CD4-positive, alpha-beta T cell treated with Interleukin-6 at 100 ng/mL for 8 hours (primary cell): ENCODE measurements at regions not wholly inside any gene's neighbourhood (a gene's known extent, or its start where the extent isn't known, plus 50 kb on each side); places are given as distances from the start of the nearest gene placed in this dataset.
"Not testable (repeated sequence)": the region's sequence is repeated elsewhere in the genome, so short reads cannot be mapped to it uniquely, and the experiment has no call there.

Source experiments
- DNase-seq: peaks from one replicate; pipeline ENCODE4 v3.0.0-alpha.2; 2020; ENCODE audit warnings: mixed read lengths, low spot score

DNA sequence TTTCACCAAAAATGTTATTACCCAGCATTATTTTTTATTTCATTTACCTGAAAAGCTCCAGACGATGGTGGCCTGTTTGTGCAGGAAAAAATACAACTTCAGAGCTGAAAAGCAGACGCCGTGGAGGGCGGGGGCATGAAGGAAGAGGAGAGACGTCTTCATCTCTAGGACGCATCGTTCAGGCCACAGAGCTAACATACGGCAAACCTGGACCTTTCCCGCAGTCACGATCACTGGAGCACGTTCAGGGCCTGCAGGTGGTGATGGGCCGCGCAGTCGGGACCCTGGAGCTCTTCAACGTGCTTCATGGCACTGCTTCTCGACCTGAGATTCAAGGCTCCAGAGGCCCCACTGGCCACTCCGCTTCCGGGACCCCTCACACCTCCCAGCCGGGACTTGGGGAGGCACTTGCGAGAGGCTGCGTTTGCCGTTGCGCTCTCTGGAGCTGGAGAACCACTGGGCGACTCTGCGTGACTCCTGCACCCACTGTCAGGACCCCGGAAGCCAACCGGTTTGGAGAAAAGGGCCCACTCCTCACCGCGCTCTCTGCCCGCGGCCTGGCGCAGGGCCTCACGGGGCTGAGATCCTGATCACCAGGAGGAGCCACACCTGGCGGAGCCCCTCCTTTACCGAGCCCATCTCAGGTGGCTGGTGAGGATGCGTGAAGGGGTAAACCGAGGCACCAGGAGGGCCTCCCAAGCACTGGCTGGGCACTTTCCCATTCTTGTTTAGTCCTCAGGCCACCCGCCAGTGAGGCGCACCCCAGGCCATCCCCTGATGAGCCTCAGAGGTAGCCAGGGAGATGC, 164.4 kb upstream of the AFDN start:
- no peak for DNase-seq

DNA sequence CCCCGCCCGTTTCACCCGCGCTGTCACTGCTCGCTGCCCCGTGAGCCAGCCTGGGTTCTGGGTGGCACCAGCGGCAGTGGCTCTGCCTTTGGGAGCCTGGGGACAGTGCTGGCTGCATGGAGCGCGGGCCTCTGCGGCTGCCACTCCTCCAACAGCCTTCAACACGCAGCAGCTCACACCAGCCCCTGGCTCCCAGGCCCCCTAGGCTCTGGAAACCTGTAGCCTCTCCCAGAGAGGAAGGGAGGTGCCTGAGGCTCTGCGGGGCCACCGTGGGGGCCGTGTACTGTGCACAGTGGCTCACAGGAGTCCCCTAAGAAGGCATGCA, 163.9 kb upstream of the AFDN start:
- no peak for DNase-seq

DNA sequence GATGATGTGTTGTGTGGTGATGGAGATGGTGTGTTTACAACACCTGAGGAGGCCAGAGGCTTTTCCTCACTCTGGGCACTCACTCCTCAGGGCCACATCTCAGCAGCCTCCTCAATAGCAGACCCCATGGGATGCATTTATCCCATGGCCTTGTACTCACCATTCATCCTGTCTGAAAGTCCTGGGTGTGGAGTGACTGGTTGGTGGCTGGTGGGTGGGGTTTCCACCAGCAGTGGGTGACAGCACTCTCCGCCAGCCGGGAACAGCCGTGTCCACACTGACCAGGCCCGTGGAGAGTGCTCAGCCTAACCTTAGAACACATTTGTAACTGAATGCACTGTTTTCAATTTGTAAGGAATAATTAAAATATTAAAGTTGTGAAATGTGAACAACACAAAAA, 163.4 kb upstream of the AFDN start:
- DNase-seq: no peak

DNA sequence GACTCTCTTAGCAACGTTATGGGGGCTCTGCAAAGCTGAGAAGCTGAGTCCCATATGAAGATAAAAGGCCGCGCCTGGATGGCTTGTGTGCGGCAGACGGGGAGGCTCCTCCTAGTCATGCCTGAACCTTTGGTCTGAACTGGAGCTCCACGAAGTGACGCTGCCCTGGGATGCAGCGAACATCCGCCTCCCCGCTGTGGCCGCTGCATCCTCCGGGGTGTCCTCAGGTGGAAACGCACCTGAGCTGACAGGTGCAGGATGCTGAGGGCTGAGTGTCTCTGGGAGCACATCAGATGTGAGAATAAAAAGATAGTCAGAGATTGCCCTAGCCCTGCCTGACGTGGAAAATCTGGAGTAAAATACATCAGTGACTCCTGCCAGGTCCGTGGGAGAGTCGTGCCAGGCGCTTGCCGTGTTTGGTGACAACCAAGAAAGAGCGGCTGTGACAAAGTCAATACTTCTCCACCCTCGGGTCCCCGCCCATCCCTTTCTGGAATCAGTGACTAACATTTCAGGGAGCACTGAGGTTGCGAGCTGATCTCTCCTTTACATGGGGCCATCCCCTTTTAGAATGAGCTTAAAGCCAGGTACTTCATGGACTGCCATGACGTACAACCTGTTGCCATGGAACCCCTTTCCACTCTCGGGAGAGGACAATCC, 162.8 kb upstream of the AFDN start:
- DNase-seq: no peak

DNA sequence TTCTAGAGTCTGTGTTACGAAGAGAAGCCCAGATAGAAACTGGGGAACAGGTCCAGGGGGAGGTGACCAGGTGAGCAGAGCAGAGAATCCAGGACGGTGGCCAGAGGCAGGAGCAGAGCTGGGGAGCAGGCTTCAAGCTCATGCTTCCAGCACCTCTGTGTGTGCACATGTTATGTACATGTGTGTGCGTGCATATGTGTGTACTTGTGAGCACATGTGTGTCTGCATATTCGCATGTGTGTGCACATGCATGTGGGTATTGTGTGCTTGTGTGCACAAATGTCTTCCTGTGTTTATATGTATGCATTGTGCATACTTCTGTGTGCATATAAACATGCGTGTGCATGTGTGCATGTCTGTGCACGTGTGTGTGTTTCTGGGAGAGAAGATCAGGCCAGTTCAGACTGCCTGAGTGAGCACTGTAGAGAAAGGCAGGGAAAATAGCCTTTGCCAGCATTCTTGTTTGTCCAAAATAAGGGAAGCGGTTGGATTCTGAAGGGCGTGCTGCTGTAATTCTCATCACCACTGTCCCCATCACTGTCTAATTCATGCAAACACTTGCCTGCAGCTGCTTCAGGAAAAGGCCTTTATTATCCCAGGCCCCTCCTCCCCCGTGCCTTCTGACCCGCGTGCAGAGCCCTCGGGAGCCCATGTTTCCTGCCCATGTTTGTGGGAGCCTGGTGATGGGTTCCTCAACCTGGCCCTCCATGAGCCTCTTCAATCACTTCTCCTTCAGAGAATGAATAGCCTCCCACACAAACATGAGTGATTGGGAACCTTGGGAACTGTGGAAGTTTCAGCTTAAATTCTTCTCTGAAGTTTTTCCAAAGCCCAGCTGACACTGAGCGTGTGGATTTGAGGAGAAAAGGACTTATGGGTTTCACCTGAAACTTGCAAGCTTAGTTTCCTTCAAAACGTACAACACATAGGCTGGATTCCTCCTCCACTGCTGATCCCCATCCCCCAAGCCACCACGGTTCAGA, 161.7 kb upstream of the AFDN start:
- DNase-seq: no peak

- DNase-seq: no peak
These were observed 160.9 kb upstream of the AFDN start for GRCh38 chr6:167665698-167666330.

DNA sequence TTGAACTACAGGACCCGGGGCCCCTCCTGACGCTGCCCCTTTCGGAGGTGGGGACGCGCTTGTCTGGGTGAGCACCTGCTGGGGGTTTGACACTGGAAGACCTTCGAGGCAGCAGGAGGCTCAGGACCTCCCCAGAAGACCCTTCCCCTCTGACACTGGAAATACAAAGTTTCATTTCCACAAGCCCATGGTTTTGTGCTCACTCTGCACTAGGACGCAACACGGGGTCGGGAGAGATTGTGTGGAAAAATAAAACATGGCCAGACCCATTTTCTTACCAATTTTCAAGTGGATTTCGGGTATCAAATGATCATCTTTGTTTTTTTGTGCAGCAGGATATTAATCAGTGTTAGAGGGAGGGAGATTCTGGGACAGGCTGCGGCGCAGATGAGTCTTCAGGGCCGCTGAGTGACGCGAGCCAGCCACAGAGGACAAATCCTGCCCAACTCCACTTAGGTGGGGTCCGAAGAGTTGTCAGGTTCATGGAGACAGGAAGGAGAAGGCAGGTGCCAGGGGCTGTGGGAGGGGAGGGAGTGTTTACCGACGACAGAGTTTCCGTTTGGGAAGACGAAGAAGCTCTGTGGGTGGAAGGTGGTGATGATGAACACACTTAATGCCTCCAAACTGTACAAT, 160.0 kb upstream of the AFDN start:
- no peak for DNase-seq

DNA sequence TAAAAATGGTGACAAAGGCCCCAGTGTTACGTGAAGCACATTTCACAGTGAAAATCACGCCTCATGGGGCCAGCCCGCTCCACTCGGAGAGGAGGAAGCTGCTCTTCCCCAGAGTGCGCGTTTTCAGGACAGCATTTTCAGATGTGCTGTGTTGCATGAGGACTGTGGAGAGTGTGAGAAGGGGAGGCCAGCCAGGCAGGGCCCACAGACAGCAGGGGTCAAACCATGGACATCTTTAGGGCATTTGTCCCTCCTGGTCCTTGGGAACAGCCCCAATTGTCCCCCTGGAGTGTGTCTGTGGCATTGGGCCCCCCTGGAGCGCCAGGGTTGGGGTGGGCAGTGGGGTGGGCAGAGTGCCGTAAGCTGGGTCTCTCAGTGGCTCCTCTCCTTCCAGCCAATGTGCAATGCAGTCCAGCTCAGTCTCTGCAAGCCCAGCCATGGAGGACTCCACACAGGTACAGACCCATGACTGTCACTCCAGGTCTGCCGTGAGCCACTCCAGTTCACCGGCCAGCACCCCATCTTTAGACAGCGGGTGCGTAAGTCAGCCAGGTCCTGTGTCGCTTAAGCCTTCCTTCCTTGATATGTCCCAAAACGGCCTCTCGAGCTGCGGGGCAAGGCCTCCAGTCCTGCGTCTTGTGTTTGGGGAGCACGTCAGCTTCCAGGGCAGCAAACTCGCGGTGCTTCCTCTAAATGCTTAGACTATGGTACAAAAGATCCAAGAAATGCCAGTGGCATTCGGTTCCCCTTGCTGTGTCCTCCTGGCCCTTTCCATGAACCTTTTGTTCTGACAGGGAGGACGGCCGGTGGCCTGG, 159.3 kb upstream of the AFDN start:
- no peak for DNase-seq

DNA sequence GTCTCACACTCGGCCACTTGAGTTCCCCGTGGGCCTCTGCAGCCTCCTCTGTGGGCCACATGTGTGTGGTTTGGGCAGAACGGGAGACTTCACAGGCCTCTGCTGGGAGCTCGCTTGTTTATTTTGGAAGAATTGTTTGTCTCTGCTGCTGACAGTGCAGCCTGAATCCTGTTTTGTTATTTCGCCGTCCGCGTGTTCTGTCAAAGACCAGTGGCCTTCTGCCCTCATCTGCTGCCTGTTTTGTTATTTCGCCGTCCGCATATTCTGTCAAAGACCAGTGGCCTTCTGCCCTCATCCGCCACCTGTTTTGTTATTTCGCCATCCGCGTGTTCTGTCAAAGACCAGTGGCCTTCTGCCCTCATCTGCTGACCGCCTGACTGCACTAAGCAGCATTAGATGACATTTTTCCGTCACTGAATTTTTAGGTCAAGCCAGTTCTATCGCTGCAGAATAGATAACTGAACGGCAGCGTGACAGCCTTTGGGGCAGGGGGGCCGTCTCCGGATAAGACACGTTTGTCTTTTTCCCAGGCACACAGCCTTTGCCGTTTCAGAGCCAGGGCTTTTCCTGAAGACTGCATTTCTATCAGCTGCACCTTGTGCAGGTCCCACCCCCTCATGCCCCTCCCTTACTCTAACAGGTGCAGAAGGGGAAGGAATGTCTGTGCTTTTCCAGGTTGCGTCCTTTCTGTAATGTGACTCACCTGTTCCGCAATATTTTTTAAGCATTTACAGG, 158.5 kb upstream of the AFDN start:
- DNase-seq: no peak

DNA sequence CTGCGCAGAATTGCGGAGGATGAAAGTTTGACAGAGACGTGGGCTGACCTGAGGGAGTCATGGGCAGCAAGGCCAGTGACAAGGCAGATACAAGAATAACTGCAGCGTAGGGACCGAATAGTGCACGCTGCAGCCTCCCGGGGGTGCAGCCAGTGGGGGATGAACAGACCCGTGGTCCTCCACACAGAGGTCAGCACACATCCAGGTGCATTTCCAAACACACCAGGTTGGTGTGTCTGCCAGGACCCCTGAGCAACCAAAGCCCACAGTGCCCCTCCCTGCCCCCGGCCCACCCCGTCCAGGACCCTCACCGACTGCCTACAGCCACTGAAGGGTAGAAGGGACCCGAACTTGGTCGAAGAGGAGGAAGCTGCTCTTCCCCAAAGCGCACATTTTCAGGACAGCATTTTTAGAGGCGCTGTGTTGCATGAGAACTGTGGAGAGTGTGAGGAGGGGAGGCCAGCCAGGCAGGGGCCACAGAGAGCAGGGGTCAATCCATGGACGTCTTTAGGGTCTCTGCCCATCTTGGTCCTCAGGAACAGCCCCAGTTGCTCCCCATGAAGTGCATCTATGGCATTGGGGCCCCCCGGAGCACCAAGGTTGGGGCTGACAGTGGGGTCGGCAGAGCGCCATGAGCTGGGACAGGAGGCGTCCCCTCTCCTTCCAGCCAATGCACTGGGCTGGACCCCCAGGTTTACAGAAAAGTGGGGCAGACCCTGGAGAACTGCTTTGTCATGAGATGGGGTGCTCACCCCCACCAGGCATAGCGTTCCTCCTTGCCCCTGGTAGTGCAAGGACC, 157.8 kb upstream of the AFDN start:
- no peak for DNase-seq

GRCh38 chr6:167669553-167669849, 157.2 kb upstream of the AFDN start:
- DNase-seq: no peak

- DNase-seq: no peak
These were observed 156.6 kb upstream of the AFDN start for GRCh38 chr6:167669870-167670802.

DNA sequence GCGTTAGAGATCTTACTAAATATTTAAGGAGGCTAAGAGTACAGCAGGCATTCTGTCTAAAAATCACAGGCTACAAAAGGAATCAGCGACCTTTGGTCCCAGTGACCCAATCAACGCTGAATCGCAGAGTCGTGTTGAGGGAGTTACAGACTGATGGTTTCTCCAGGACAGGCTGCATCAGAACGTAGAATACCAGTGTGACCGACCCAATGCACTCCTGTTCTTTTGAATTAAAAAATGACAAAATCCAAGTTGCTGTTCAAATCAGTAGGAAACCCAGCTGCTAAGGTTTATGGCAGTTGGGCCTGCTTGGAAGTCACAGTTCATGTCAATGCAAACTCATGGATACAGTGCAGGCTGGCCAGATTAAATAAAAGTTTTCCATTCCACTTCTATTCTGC, 155.8 kb upstream of the AFDN start:
- DNase-seq: no peak

- not testable (repeated sequence) for DNase-seq
These were observed 155.2 kb upstream of the AFDN start for GRCh38 chr6:167671379-167671976.

DNA sequence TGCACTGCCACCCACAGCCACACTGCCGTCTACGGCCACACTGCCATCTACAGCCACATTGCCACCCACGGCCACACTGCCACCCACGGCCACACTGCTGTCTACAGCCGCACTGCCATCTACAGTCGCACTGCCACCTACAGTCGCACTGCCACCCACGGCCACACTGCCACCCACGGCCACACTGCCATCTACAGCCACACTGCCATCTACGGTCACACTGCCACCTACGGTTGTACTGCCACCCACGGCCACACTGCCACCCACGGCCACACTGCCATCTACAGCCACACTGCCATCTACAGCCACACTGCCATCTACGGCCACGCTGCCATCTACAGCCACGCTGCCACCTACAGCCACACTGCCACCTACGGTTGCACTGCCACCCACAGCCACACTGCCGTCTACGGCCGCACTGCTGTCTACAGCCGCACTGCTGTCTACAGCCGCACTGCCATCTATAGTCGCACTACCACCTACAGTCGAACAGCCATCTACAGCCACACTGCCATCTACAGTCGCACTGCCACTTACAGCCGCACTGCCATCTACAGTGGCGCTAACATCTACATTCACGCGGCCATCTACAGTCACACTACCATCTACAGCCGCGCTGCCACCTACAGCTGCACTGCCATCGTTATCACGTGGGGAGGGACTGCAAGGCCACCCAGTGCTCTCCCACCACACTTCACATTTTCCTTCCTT, 154.6 kb upstream of the AFDN start:
- DNase-seq: no peak

DNA sequence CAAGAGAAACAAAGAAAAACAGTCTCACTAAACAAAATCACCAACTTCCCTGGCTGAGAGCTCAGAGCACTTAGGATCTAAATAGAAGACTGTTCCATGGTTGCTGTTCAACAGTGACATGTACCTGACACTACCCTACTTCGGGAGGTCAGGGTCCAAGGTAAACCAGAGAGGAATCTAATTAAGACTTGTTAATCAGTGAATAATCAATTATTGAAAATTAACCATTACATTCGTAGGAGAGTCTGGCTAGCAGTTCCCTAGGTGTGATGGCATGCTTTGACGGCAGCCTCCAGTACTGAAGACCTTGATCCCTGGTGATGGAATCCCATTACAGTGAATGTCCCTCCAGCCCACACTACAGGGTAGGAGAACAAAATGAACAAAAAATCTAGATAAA, 154.0 kb upstream of the AFDN start:
- no peak for DNase-seq

DNA sequence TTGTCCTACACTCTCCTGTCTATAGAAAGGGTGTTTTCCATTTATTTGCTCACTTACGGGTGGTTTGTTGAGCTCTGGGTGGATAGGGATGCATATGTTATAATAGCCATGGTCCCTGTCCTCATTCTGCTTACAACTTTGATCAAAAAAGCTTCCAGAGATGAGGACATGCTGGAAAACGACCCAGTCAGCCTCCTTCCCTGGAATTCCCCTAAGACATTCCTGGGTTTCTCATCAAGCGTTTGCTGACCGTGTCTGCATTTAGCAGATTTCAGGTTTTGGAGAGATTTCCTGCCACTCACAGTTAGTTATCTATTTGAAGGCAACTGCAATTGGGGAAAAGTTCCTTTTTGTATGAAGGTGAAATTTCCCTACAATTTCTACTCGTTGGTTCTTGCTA, 152.8 kb upstream of the AFDN start:
- DNase-seq: no peak
